GM23248 (cell line): ENCODE measurements at regions not wholly inside any gene's neighbourhood (a gene's known extent, or its start where the extent isn't known, plus 50 kb on each side); places are given as distances from the start of the nearest gene placed in this dataset.

Experiments used
- EZH2 ChIP-seq: fragments of 200-600 bp; sonication (generic); IDR thresholded peaks from 2 replicates; pipeline ENCODE4 v1.6.1; 2018; ENCODE audit warnings: antibody characterized with exemption, mild to moderate bottlenecking; ENCODE audit not compliant: insufficient read depth, poor library complexity, severe bottlenecking
- EZH2phosphoT487 ChIP-seq: fragments of 200-600 bp; sonication (generic); IDR thresholded peaks from 2 replicates; pipeline ENCODE4 v1.6.1; 2018; ENCODE audit warnings: antibody characterized with exemption, moderate library complexity, mild to moderate bottlenecking, low read depth; ENCODE audit not compliant: insufficient read depth

- TF ChIP-seq EZH2phosphoT487 (no peak), EZH2 (no peak)
These were observed 164.5 kb downstream of the SPATA31D1 start for GRCh38 chr9:82153032-82153431.
